DMS114 treated with DMSO at 0.1 percent for 48 hours (cell line): ENCODE measurements at regions not wholly inside any gene's neighbourhood (a gene's known extent, or its start where the extent isn't known, plus 50 kb on each side); places are given as distances from the start of the nearest gene placed in this dataset.

ENCODE experiments used
- DNase-seq: peaks from one replicate; lab custom pipeline; 2025; ENCODE audit not compliant: unreplicated experiment; lab: John Stamatoyannopoulos, UW

DNA sequence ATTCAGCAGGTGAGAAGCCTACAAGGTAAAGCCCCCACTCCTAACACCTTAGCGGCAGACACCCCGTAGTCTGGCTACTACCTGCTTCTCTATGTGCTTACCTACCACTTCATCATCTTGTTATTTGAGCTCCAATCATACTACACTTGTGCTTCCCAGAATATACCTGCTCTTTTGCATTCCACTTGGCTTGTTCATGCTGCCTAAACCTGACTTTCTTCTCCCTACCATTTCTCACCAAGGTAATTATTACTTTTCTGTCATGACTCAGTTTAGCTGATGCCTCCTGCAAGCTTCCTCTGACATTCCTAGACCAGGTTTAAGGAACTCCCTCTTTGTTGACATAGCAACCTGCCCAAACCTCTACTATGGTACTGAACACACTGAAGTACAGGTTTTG lies 495.6 kb upstream of the C1orf87 start:
- no peak for DNase-seq

DNA sequence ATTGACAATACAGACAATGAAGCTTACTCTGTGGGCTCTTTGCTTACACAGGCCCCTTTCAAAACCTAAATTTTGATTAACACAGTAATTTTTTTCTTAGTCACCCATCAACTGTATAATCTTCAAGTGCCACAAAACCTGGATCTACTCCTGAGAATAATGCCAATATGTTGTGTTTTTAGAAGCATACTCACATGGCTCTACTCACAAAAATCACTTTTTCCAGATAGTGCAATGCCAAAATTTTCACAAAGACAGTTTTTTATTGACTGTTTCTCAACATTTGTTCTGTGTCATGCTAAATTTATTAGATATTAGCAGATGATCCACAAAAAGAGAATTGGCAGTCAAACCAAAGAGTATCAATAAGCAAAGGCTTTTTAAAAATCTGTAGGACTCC lies 493.7 kb upstream of the C1orf87 start:
- DNase-seq: no peak

DNA sequence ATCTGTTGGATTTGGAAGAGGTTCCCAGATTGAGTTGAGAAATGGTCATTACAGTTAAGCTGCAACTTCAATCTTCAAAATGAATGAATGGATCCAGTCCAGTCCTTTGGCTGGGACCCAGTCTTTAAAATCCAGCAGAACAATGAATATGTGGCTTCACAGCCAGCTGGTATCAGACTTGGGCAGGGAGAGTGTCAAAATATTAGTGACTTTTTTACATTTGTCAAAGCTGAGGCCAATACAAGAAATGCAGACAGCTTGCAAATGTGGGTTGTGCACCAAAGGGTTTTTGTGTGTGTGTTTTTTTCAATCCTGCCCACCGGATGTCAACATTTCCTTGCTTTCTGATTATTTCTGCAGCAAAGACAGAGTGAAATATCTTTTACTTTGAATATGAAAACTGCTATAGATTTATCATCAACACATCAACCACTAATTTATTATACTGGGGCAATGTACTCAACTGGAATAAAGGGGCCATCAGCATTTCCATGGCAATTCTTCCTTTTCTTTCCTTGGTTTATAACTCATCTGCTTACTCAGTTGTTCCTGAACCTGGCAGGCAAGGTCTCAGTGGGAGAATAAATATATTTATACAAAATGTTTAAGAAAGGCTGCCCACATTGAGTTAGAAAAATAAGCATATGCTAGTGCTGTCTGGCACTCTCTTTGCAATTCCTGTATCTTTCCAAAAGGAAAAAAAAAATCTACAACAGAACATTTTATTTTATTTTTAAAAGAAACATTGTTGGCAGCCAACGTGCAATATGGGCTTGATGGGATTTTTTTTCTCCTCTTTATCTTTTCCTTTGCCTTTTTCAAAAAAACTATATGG lies 491.6 kb upstream of the C1orf87 start:
- DNase-seq: no peak

DNA sequence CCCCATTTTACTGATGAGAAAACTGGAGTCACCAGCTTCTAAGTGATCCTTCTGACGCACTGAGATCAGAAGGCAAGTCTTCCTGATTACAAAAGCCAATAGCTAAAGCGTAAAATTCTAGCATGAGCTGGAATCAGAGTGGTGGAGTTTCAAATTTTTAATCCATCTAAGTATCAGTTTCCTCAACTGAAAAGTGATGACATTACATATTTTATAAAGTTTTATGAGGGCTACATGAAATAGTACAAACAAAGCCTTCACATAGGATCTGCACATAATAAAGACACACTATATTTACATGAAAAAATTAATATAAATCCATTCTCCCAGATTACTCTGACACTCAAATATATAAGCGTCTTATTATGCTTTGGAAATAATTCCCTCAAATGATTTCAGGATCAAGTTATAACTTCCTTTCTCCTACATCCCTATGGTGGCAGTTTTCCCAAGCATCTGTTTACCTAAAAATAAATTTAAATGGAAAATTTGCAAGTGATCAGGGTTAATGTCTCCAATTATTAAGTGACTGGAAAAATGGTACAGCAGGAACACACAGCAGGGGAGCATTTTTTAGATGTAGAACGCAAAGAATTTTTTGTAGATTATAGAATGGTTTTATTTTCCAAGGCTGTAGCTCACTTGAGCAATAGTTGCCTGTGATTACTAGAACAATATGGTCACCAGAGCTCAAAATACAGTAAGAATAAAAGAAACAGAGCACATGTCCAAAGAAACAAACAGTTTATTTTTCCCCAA lies 490.4 kb upstream of the C1orf87 start:
- no peak for DNase-seq

DNA sequence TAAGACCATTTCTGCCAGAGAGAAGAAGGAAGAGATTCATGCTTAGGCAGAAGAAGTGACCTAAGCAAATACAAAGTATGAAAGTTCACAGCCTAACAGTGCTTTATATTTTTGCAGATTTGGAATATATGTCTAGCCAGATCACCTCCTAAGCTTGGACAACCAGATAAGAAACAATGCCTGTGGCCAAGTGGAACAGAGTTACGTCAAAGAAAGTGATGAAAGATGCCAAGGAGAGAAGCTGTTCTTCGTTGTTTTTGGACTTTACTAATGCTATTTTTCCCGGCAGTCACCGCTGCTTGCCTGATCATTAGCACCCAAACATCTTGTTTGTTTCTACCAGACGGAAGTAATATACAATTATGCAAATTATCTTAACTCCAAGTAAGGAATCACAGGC lies 489.2 kb upstream of the C1orf87 start:
- no peak for DNase-seq

DNA sequence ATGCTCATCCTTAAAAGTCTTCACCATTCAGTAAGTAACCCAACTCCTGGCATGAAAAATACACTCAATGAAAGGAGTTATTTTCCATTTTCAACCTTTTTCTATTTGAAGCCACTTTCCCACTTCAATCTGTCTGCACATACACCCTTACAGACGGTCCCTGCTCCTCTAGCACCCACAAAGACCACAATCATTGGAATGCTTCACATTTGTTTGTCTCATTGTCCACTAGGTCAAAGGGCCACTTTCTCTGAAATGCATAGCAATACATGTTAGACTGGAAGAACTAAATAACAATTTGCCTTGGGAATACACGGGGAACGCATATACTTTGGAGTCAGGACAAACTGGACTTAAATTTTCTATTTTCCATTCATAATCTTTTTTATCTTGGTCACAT lies 487.1 kb upstream of the C1orf87 start:
- no peak for DNase-seq

DNA sequence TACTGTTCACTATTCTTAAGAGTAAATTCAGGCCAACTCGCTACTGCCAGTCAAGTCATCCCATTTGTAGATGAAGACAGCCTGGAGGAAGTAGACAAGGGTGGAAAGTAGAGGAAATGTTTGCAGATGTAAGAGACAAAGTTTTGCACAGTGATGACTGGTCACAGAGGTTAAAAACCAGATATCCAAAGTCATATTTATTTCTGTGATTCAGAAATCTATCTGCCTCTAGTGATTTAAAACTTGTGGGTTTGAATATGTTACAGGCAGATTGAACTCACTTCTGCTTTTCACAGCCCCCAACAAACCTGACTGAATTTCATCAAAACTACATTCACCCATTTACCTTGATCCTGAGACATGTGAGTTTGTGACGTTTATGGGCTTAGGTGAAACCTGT lies 484.7 kb upstream of the C1orf87 start:
- no peak for DNase-seq

DNA sequence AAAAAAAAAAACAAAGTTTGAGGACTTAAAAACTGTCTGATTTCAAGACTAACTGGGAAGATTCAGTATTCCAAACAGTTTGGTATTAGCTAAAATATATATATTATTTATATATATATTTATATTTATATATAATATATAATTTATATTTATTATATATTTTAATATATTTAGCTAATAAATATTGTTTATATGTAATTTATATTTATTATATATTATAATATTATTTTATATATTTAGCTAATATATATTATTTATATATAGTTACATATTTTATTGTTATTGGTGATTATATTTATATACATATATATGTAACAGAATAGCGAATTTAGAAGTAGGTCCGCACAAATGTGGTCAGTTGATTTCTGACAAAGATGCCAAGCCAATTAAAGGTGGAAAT lies 480.2 kb upstream of the C1orf87 start:
- DNase-seq: no peak

DNA sequence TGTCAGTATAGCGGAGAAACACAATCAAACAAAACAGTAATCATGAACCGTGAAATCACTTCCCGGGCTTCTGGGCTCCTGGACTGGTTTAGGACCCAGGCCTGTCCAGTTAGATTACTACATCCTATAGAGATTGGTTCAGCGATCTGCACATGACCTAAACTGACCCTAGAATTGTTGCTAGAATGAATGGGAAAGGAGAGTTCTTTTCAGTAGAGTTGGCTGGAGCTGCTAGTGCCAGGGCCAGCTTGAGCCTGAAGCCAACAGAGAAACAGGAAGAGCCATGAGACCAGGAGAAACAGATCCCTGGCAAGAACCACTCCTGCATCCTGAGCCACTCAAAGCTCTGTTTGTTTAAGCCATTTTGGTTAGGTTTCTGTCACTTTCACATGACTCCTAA lies 474.3 kb upstream of the C1orf87 start:
- DNase-seq: no peak

DNA sequence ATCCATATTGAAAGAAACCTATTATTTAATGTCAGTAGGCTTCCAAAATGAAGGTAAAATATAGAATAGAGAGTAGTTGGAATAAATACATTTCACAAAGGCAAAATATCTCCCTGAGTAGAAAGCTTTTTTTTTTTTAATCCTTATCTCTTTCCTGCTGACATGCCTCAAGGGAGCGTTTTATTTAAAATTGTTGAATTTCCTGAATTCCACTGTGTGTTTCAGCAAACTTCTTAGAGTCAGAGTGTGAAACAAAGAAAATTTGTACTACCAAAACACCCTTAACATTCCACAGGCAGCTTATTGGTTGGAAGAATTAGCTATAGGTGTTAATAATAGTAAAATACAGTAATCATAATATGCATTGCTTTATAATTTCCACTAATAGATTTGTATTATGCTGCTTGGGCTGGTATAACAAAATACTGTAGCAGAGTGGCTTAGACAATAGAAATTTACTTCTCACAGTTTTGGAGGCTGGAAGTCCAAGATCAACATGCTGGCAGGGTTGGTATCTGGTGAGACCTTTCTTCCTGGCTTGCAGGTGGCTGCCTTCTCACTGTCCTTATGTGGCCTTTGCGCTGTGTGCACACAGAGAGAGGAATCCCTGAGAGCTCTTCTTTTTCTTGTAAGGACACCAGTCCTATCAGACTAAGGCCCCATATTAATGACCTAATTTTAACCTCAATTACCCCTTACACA lies 468.4 kb upstream of the C1orf87 start:
- DNase-seq: no peak

DNA sequence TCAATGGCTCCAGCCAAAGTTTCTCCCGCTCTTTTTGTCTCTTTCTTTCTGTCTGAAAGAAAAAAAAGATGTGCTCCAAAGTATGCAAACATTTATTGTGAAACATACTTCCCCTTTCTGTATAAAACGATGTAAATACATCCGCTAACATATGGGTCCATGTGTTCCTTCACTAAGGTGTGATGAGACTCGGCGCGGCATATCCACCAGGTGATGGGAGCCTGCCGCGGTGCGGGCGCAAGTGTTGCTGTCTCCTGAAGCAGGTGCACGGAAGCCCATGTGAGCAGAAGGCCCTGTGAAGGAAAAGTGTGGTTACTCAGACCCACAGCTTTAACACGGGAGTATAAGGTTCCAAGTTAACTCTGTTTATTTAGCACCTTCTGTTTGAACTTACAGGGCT lies 466.6 kb upstream of the C1orf87 start:
- no peak for DNase-seq

DNA sequence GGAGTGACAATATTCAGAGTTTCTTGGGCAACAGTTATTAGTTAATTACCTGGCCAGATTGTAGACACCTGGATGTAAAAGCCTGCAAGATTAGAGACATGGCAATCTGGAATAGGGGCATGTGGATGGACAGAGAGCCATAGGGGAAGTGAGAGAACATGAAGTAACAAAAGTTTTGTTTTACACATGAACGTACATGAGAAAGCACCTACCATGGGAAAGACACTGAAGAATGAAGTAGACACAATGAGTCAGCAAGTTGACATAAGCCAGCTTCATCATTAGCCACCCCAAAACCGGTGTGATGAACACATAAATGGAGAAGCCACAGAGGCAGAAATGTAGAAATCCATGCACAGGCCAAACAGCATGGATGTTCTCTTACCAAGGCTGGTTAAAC lies 462.1 kb upstream of the C1orf87 start:
- no peak for DNase-seq

DNA sequence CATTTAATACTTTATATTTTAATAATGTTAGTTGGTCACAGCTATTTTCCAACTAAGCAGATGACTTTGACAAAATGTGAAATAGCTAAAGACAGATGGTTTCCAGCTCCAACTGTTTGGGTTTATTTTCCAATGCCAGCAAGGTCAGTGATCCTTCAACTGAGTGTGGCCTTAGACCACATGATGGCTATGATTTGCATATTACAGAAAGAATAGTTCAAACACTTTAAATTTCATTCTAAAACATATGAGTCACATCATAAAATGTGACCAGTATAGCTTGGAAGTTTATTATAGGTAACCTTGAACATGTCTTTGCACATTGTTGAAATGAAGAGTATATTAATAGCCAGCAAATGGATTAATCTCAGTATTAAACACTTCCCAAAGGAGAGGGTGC lies 454.0 kb upstream of the C1orf87 start:
- no peak for DNase-seq

DNA sequence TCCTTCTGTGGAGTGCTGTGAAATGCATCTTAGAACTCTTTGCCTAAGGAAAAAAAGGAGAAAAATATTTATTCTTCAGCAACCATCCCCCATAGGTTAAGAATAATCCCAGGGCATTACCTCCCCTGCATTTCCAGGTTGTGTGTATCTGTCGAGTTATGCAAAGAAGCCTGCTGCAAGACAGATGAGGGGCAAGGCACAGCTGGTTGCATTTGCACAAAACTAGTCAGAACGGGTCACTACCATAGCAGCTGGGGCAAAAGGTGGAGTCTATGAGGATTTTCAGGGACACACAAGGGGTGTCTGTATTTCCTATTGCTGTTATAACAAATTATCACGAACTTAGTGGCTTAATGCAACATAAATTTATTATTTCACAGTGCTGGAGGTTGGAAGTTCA lies 443.4 kb upstream of the C1orf87 start:
- DNase-seq: no peak

DNA sequence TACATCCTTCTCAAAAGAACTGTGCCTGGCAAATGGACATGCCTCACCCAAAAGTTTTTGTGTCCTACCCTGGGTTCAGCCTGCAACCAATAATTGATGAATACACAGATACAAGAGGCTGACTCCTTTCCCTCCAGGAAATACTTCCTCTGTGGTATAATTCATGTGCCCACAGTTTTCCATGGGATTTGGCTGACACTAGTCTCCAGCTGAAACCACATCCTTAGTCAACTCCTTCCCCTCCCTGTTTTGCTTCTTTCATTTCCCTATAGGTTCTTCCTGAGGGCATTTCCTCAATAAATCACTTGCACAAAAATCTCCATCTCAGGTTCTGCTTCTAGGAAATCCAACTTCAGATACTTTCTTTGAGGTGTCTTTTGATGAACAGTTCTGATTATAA lies 436.6 kb upstream of the C1orf87 start:
- DNase-seq: no peak

DNA sequence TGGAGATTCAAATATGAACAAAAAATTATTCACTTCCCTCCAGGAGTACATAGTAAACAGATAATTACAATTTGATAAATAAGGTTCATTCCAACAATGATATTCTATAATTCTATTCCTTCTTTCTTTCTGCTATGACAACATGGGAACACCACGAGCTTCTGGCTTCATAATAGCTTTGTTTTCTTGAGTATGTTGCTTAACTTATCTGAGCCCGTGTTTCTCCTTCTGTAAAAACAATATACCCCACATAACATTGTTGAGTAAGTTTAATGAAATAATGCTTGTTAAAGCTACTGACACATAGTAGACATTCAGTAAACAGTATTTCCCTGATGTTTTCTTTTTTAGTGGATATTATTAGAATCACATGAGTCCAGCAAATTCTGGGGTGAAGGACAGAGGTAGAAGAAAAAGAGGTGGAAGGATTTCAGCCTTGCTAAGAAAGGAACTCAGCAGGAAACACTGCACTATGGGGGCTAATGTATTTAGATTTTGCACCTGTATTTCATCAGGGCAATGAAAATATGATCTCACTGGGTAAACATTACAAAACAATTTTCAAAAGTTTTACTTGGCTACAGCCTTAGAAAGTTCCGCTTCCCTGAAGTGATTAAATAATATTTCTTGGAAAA lies 430.8 kb upstream of the C1orf87 start:
- no peak for DNase-seq

DNA sequence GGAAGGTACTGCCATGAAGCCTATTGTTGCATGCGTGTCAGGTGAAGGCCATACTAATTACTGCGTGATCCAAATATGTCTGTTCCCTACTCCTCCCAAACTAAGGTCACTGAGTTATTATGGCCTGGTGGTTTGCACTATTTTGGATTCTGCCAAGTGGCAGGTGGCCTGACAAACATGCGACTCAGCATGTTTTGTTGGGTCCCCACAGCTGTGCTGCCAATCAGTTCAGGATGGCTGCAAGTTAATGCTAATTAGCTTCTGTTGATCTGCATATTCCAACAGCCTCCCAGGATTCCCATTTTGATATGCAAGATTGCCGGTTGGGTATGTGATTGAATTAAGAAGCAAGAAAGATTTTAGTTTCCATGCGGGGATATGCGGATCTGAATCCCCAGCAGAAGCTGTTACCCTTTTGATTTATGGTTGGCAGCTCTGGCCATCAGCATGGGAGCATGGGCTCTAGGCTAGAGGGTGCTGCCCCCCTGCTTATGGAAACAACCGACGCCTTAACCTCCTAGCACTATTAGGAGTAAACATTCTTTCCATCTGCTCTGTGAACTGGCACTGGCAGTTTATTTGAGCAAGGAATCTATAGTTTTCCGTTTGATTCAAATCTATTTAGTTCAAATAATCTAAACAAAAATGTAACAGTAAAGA lies 429.8 kb upstream of the C1orf87 start:
- no peak for DNase-seq

DNA sequence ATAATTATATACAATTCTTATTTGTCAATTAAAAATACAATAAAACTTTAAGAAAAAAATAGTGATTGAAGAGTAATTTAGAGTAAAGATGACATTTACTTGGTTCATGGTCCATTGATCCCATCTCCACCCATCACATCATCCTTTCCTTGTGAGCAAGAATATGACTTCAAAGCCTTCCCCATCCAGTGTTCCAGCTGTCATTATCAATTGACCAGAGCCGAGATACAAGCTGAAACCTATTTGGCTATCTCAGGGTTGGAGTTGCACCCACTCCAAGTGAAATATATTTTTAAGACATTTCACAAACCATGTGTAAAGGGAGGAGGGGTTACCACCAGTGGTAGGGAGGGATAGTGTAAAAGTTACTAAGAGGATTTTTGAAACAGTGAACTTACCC lies 428.9 kb upstream of the C1orf87 start:
- no peak for DNase-seq

DNA sequence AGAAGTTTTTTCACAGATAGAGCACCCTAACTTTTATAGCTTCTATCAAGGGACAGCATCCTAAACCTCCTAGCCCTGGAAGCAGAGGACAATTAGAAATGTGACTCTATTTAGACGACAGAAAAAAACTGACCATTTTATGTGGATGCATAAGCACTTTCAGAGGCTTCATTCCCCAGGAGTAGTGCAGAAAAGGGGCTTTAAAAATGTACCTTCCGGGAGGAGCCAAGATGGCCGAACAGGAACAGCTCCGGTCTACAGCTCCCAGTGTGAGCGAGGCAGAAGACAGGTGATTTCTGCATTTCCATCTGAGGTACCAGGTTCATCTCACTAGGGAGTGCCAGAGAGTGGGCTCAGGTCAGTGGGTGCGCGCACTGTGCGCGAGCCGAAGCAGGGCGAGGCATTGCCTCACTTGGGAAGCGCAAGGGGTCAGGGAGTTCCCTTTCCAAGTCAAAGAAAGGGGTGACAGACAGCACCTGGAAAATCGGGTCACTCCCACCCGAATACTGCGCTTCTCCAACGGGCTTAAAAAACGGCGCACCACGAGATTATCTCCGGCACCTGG lies 416.4 kb upstream of the C1orf87 start:
- peak; percentile 5 for DNase-seq

DNA sequence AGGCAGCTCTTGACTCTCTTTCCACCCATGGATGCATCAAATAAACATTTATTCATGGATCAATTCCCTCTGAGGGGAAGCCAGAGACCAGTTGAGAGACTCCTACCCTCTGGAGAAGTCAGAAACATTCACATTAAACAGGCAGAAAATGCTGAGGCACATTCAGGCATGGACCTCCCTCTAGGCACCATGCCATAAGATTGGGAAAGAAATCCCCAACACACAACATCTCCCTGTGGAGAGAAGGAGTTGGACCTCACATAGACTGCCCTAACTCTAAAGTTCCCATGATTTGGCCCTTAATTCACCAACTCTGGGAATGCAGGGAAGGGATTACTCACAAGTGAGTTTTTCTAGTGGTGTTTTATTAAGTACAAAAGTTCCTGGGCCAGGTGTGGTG lies 415.3 kb upstream of the C1orf87 start:
- DNase-seq: no peak
